ENCODE measurements at regions not wholly inside any gene's neighbourhood (a gene's known extent, or its start where the extent isn't known, plus 50 kb on each side); places are given as distances from the start of the nearest gene placed in this dataset.

DNA sequence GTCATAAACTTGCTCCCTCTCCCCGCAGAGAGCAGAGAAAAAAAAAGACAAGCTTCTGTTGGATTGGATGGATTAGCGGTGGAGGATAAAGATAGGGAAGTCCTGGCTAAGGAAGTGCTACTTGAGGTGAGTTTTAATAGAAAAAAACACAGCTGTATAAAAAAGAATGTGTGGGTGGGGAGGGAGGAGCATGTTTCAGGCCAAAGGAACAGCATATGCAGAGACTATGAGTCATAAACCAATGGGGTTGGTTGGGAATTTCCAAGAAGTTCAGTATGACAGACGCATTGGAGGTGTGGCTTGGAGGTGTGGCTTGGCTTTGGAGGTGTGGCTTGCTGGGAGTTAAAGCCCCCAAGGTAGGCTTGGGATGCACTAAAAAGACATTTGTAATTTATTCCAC is 103.0 kb upstream of the LSM8 start:
- TF ChIP-seq, protein P1, sequence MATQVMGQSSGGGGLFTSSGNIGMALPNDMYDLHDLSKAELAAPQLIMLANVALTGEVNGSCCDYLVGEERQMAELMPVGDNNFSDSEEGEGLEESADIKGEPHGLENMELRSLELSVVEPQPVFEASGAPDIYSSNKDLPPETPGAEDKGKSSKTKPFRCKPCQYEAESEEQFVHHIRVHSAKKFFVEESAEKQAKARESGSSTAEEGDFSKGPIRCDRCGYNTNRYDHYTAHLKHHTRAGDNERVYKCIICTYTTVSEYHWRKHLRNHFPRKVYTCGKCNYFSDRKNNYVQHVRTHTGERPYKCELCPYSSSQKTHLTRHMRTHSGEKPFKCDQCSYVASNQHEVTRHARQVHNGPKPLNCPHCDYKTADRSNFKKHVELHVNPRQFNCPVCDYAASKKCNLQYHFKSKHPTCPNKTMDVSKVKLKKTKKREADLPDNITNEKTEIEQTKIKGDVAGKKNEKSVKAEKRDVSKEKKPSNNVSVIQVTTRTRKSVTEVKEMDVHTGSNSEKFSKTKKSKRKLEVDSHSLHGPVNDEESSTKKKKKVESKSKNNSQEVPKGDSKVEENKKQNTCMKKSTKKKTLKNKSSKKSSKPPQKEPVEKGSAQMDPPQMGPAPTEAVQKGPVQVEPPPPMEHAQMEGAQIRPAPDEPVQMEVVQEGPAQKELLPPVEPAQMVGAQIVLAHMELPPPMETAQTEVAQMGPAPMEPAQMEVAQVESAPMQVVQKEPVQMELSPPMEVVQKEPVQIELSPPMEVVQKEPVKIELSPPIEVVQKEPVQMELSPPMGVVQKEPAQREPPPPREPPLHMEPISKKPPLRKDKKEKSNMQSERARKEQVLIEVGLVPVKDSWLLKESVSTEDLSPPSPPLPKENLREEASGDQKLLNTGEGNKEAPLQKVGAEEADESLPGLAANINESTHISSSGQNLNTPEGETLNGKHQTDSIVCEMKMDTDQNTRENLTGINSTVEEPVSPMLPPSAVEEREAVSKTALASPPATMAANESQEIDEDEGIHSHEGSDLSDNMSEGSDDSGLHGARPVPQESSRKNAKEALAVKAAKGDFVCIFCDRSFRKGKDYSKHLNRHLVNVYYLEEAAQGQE (IDR thresholded peaks at IDR 0.05; ENCODE audit: low read depth): no peak
- peak; percentile 81 for TF ChIP-seq EGR1 (IDR thresholded peaks at IDR 0.05)

DNA sequence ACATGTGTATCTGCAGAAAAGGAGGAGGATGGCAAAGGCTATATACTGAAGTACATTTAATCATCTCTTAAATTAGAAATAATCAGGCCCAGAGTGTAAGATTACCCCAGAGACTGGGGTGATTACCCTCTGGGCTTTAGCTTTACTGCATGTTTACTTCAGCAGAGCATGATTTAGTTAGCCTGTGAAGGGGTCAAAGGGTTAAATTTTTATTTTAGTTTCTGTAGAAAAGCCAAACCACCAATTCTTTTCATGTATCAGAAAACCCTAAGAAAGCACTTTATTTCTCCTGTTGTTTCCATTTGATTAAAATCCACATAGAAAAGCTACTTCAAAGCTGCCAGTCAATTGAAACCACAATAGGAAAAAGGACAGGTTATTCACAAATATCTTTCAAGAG is 101.5 kb upstream of the LSM8 start:
- no peak for TF ChIP-seq USF1 (IDR thresholded peaks at IDR 0.05)
- TF ChIP-seq EGR1 (IDR thresholded peaks at IDR 0.05): no peak
- TF ChIP-seq TEAD4 (IDR thresholded peaks at IDR 0.05): no peak
- no peak for TF ChIP-seq FOXM1 (IDR thresholded peaks at IDR 0.05; ENCODE audit: borderline replicate concordance, low read depth)
- no peak for TF ChIP-seq CREB1 (IDR thresholded peaks at IDR 0.05; ENCODE audit: low read depth)
- TF ChIP-seq, protein P1 (IDR thresholded peaks at IDR 0.05; ENCODE audit: low read depth): no peak
- no peak for TF ChIP-seq TCF12 (IDR thresholded peaks at IDR 0.05; ENCODE audit: low read depth)
- no peak for TF ChIP-seq YY1 (IDR thresholded peaks at IDR 0.05; ENCODE audit: low read depth)
- TF ChIP-seq ZBTB7A (IDR thresholded peaks at IDR 0.05; ENCODE audit: low read depth): no peak

GRCh38 chr7:118085000-118085399 is 99.0 kb upstream of the LSM8 start:
- no peak for TF ChIP-seq CREB1 (IDR thresholded peaks at IDR 0.05; ENCODE audit: low read depth)
- TF ChIP-seq FOXM1 (IDR thresholded peaks at IDR 0.05; ENCODE audit: borderline replicate concordance, low read depth): no peak
- no peak for TF ChIP-seq USF1 (IDR thresholded peaks at IDR 0.05)
- no peak for TF ChIP-seq YY1 (IDR thresholded peaks at IDR 0.05; ENCODE audit: low read depth)
- TF ChIP-seq, protein P2, sequence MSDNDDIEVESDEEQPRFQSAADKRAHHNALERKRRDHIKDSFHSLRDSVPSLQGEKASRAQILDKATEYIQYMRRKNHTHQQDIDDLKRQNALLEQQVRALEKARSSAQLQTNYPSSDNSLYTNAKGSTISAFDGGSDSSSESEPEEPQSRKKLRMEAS (IDR thresholded peaks at IDR 0.05): no peak
- TF ChIP-seq TEAD4 (IDR thresholded peaks at IDR 0.05): no peak
- TF ChIP-seq NFIC (IDR thresholded peaks at IDR 0.05): no peak
- TF ChIP-seq CEBPB (IDR thresholded peaks at IDR 0.05): no peak
- no peak for TF ChIP-seq EGR1 (IDR thresholded peaks at IDR 0.05)
- no peak for TF ChIP-seq TCF12 (IDR thresholded peaks at IDR 0.05; ENCODE audit: low read depth)
- no peak for TF ChIP-seq RAD21 (IDR thresholded peaks at IDR 0.05; ENCODE audit: low read depth)
- TF ChIP-seq, protein P1 (IDR thresholded peaks at IDR 0.05; ENCODE audit: low read depth): no peak
- TF ChIP-seq EP300 (IDR thresholded peaks at IDR 0.05; ENCODE audit: borderline replicate concordance): no peak
- no peak for TF ChIP-seq ZBTB7A (IDR thresholded peaks at IDR 0.05; ENCODE audit: low read depth)
- TF ChIP-seq TAF1 (IDR thresholded peaks at IDR 0.05; ENCODE audit: low read depth): no peak

DNA sequence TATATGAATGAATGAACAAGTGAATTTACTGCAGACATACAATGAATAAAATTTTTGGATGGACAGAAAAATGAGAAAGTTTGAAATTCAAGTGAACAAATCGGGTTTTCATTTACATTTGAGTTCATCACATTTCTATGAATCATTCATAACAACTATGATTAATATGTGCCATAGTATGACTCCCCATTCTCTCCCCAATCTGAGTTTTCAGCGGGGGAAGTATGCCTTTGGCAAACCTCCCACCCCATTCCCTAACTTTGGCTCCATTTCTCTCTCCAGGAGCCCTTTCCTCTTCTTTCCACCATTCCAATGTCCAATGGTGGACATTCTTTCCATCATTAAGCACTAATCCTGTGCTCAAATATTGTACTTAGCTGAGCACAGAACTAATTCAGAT is 96.8 kb upstream of the LSM8 start:
- TF ChIP-seq EGR1 (IDR thresholded peaks at IDR 0.05) (no peak), RAD21 (IDR thresholded peaks at IDR 0.05; ENCODE audit: low read depth) (no peak)

- no peak for TF ChIP-seq EGR1 (IDR thresholded peaks at IDR 0.05)
- no peak for TF ChIP-seq CREB1 (IDR thresholded peaks at IDR 0.05; ENCODE audit: low read depth)
- TF ChIP-seq FOXM1 (IDR thresholded peaks at IDR 0.05; ENCODE audit: borderline replicate concordance, low read depth): no peak
- TF ChIP-seq EP300 (IDR thresholded peaks at IDR 0.05; ENCODE audit: borderline replicate concordance): no peak
- TF ChIP-seq, protein P2 (IDR thresholded peaks at IDR 0.05): no peak
- TF ChIP-seq YY1 (IDR thresholded peaks at IDR 0.05; ENCODE audit: low read depth): no peak
- TF ChIP-seq TEAD4 (IDR thresholded peaks at IDR 0.05): no peak
- TF ChIP-seq TCF12 (IDR thresholded peaks at IDR 0.05; ENCODE audit: low read depth): no peak
- no peak for TF ChIP-seq NFIC (IDR thresholded peaks at IDR 0.05)
- TF ChIP-seq RAD21 (IDR thresholded peaks at IDR 0.05; ENCODE audit: low read depth): no peak
- TF ChIP-seq, protein P1 (IDR thresholded peaks at IDR 0.05; ENCODE audit: low read depth): no peak
- no peak for TF ChIP-seq CEBPB (IDR thresholded peaks at IDR 0.05)
- TF ChIP-seq USF1 (IDR thresholded peaks at IDR 0.05): no peak
Observed at GRCh38 chr7:118094044-118094443, 89.9 kb upstream of the LSM8 start.
